ENCODE measurements at regions not wholly inside any gene's neighbourhood (a gene's known extent, or its start where the extent isn't known, plus 50 kb on each side); places are given as distances from the start of the nearest gene placed in this dataset.

GRCh38 chr10:36030516-36030915 lies 388.4 kb upstream of the FZD8 start:
- TF ChIP-seq, protein P1, sequence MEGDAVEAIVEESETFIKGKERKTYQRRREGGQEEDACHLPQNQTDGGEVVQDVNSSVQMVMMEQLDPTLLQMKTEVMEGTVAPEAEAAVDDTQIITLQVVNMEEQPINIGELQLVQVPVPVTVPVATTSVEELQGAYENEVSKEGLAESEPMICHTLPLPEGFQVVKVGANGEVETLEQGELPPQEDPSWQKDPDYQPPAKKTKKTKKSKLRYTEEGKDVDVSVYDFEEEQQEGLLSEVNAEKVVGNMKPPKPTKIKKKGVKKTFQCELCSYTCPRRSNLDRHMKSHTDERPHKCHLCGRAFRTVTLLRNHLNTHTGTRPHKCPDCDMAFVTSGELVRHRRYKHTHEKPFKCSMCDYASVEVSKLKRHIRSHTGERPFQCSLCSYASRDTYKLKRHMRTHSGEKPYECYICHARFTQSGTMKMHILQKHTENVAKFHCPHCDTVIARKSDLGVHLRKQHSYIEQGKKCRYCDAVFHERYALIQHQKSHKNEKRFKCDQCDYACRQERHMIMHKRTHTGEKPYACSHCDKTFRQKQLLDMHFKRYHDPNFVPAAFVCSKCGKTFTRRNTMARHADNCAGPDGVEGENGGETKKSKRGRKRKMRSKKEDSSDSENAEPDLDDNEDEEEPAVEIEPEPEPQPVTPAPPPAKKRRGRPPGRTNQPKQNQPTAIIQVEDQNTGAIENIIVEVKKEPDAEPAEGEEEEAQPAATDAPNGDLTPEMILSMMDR (conservative IDR thresholded peaks at IDR 0.05; ENCODE audit: low read depth, low read length): no peak

DNA sequence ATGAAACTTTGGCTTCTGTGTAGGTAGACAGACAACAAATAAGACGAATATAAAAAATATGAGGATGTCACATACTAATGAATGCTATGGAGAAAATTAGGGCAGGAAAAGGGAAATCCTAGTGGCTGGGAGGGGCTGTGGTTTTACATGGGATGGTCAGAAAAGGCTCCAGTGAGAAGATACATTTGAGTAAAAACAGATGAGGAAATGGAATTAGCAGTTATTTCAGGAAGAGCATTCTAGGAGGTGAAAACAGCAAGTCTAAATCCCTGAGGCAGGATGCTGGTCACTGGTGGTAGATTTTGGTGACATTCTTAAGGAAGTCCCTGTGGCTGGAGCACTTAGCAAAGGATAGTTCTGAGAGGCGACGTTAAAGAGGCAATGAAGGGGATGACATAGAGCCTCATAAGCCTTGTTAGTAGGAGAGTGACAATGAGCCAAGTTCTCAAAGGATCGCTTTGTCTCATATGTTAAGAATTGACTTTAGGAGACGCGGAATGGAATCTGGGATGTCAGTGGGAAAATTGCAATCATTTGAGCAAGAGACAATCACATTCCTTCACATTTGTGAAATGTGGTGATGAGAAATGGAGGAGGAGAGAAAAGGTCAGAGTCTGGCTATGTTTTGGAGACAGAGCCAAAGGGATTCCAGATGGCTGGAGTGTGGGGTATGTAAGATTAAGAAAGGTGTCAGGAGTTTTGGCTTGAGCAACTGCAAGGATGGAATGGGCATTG lies 384.7 kb upstream of the FZD8 start:
- TF ChIP-seq, protein P1 (conservative IDR thresholded peaks at IDR 0.05; ENCODE audit: low read depth, low read length): no peak
- DNase-seq (ENCODE audit: low read depth): no peak
- no peak overlapping the region for H3K4me3 ChIP-seq (ENCODE audit: low read depth, low read length)

More at GRCh38 chr10:36030516-36030915, 388.4 kb upstream of the FZD8 start:
- H3K4me3 ChIP-seq (ENCODE audit: low read depth, low read length): no peak overlapping the region
- DNase-seq (ENCODE audit: low read depth): no peak

DNA sequence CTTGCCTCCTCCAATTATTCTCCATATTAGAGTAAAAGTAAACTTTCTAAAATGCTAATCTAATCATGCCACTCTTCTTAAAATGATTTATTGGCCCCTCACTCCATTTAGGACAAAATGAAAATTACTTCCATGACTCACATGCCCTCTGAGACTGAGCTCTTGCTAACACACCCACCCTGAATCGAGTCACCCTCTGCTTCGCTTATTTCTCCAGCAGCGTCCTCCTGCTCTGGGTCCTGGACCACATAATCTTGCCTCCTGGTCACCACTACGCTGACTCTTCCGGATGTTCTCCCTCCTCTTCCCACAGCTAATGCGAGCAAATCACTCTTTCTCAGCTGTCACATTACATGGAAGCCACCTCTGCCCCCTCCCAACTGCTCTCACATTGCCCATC lies 384.0 kb upstream of the FZD8 start:
- DNase-seq (ENCODE audit: low read depth): no peak
- TF ChIP-seq, protein P1 (conservative IDR thresholded peaks at IDR 0.05; ENCODE audit: low read depth, low read length): no peak
- no peak overlapping the region for H3K4me3 ChIP-seq (ENCODE audit: low read depth, low read length)

GRCh38 chr10:36023939-36024338 lies 381.8 kb upstream of the FZD8 start:
- H3K4me3 ChIP-seq (ENCODE audit: low read depth, low read length): no peak overlapping the region
- TF ChIP-seq, protein P1 (conservative IDR thresholded peaks at IDR 0.05; ENCODE audit: low read depth, low read length): no peak
- DNase-seq (ENCODE audit: low read depth): peak; percentile 87

- DNase-seq (ENCODE audit: low read depth): no peak
- TF ChIP-seq, protein P1 (conservative IDR thresholded peaks at IDR 0.05; ENCODE audit: low read depth, low read length): no peak
- no peak overlapping the region for H3K4me3 ChIP-seq (ENCODE audit: low read depth, low read length)
Observed at GRCh38 chr10:36021096-36021495, 379.0 kb upstream of the FZD8 start.

DNA sequence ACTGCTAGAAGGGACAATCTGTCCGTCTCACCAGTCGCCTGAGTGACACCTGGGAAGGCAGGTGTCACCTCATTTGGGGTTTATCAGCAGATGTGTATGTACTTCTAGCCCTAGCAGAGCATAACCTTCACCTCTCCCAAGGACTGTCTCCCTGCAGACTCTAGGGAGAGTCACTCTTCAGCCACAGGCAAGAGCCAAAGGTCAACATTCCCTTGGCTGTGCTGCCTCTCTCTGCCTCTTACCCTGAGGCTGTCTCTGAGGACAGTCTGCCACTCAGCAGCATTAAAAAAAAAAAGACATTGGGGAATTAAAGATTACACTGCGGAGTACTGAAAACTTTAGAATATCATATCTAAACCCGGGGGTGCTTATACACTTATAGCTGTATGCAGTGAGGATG lies 377.7 kb upstream of the FZD8 start:
- TF ChIP-seq, protein P1 (conservative IDR thresholded peaks at IDR 0.05; ENCODE audit: low read depth, low read length): no peak
- DNase-seq (ENCODE audit: low read depth): no peak
- no peak overlapping the region for H3K4me3 ChIP-seq (ENCODE audit: low read depth, low read length)

DNA sequence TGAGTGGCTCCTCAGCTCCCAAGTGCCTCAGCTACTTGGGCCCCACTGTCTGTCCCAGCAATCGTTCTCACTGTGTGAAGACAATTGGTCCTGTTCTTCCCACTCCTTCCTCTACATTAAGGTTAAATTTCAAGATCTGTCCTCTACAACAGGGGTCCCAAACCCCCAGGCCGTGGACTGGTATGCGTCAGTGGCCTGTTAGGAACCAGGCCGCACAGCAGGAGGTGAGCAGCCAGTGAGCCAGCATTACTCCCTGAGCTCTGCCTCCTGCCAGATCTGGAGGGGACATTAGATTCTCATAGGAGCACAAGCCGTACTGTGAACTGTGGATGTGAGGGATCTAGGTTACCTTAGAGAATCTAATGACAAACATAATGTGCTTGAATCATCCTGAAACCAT lies 376.9 kb upstream of the FZD8 start:
- H3K4me3 ChIP-seq (ENCODE audit: low read depth, low read length): no peak overlapping the region
- TF ChIP-seq, protein P1 (conservative IDR thresholded peaks at IDR 0.05; ENCODE audit: low read depth, low read length): no peak
- DNase-seq (ENCODE audit: low read depth): no peak
